GM23248 (cell line): ENCODE measurements at regions not wholly inside any gene's neighbourhood (a gene's known extent, or its start where the extent isn't known, plus 50 kb on each side); places are given as distances from the start of the nearest gene placed in this dataset.
A peak's percentile ranks its signal among the peaks of the same experiment; 100 is the strongest.

Experiments used
- DNase-seq: peaks from one replicate; pipeline ENCODE4 v3.0.0-alpha.2; 2015
- H2AFZ ChIP-seq: fragments of 200-600 bp; sonication (generic); 2 replicates; pipeline ENCODE4 v1.6.1; 2016; ENCODE audit warnings: antibody characterized with exemption
- H3F3A ChIP-seq: fragments of 200-600 bp; sonication (generic); 2 replicates; pipeline ENCODE4 v1.6.1; 2016; ENCODE audit warnings: mild to moderate bottlenecking, antibody characterized with exemption, mixed run types; ENCODE audit not compliant: insufficient read depth
- H3K27ac ChIP-seq: fragments of 200-600 bp; sonication (generic); 2 replicates; pipeline ENCODE4 v1.5.1; 2016; ENCODE audit warnings: mild to moderate bottlenecking
- H3K27me3 ChIP-seq: fragments of 200-600 bp; sonication (generic); replicated peaks from 2 replicates; pipeline ENCODE4 v1.6.1; 2016; ENCODE audit warnings: mild to moderate bottlenecking; ENCODE audit not compliant: insufficient read depth
- H3K36me3 ChIP-seq: fragments of 200-600 bp; sonication (generic); 2 replicates; pipeline ENCODE4 v1.6.1; 2016; ENCODE audit warnings: low read depth, mild to moderate bottlenecking
- H3K4me1 ChIP-seq: fragments of 200-600 bp; sonication (generic); 2 replicates; pipeline ENCODE4 v1.6.1; 2016; ENCODE audit warnings: mild to moderate bottlenecking; ENCODE audit not compliant: insufficient read depth
- H3K4me2 ChIP-seq: fragments of 200-600 bp; sonication (generic); one replicate; pipeline ENCODE4 v1.6.1; 2016; ENCODE audit warnings: mild to moderate bottlenecking; ENCODE audit not compliant: unreplicated experiment
- H3K4me3 ChIP-seq: fragments of 200-600 bp; sonication (generic); 2 replicates; pipeline ENCODE4 v1.5.1; 2016; ENCODE audit warnings: mild to moderate bottlenecking
- H3K79me2 ChIP-seq: fragments of 200-600 bp; sonication (generic); 2 replicates; pipeline ENCODE4 v1.6.1; 2016; ENCODE audit warnings: mild to moderate bottlenecking; ENCODE audit not compliant: insufficient read depth
- H3K9ac ChIP-seq: fragments of 200-600 bp; sonication (generic); 2 replicates; pipeline ENCODE4 v1.6.1; 2016; ENCODE audit warnings: mild to moderate bottlenecking
- H3K9me2 ChIP-seq: fragments of 200-600 bp; sonication (generic); 2 replicates; pipeline ENCODE4 v1.6.1; 2016; ENCODE audit warnings: mixed run types, mild to moderate bottlenecking, moderate library complexity; ENCODE audit not compliant: insufficient read depth
- H3K9me3 ChIP-seq: fragments of 200-600 bp; sonication (generic); one replicate; pipeline ENCODE4 v1.6.1; 2017; ENCODE audit warnings: low read depth
- H4K20me1 ChIP-seq: fragments of 200-600 bp; sonication (generic); 2 replicates; pipeline ENCODE4 v1.6.0; 2016; ENCODE audit not compliant: insufficient read depth
- EZH2 ChIP-seq: fragments of 200-600 bp; sonication (generic); IDR thresholded peaks from 2 replicates; pipeline ENCODE4 v1.6.1; 2018; ENCODE audit warnings: antibody characterized with exemption, mild to moderate bottlenecking; ENCODE audit not compliant: insufficient read depth, poor library complexity, severe bottlenecking
- EZH2phosphoT487 ChIP-seq: fragments of 200-600 bp; sonication (generic); IDR thresholded peaks from 2 replicates; pipeline ENCODE4 v1.6.1; 2018; ENCODE audit warnings: antibody characterized with exemption, moderate library complexity, mild to moderate bottlenecking, low read depth; ENCODE audit not compliant: insufficient read depth
- WGBS, 2 experiments: methylation state at CpG; one replicate each; pipeline ENCODE4 v1.1.6; 2015 to 2017; ENCODE audit warnings: low lambda C conversion rate in 2 of 2, low coverage in 1 of 2; ENCODE audit errors: missing lambda C conversion rate in 2 of 2; 5-methylcytosine and 5-hydroxymethylcytosine counted together
- in situ Hi-C: fragments of 300-500 bp; cut with MboI; formaldehyde crosslinking; loops from 2 replicates; pipeline ENCODE4 v1.15.0; 2020

DNA sequence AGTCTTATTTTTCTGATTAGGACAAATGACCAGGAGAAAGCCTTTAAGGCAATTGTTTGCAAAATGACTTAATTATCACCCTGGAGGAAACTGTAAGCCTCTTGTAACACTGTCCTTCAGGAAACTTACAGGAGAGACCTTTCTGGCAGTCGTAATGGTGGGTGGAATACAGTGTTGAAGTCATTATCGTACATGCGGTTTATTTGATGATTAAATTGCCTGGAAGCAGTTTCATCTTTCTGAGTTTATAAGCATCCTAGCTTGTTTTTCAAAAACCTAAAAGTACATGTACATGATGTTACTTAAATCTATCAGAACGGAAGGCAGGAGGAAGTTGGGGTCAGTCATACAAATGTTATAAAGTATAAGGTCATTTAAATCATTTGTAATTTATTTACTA, 86.2 kb upstream of the RAB27B start:
- H3K4me2 ChIP-seq: peak overlapping the region; percentile 23
- in situ Hi-C loops: no loop called here
- WGBS, 2 experiments: 37 to 44% methylated on average over 4 of the region's 4 CpGs

DNA sequence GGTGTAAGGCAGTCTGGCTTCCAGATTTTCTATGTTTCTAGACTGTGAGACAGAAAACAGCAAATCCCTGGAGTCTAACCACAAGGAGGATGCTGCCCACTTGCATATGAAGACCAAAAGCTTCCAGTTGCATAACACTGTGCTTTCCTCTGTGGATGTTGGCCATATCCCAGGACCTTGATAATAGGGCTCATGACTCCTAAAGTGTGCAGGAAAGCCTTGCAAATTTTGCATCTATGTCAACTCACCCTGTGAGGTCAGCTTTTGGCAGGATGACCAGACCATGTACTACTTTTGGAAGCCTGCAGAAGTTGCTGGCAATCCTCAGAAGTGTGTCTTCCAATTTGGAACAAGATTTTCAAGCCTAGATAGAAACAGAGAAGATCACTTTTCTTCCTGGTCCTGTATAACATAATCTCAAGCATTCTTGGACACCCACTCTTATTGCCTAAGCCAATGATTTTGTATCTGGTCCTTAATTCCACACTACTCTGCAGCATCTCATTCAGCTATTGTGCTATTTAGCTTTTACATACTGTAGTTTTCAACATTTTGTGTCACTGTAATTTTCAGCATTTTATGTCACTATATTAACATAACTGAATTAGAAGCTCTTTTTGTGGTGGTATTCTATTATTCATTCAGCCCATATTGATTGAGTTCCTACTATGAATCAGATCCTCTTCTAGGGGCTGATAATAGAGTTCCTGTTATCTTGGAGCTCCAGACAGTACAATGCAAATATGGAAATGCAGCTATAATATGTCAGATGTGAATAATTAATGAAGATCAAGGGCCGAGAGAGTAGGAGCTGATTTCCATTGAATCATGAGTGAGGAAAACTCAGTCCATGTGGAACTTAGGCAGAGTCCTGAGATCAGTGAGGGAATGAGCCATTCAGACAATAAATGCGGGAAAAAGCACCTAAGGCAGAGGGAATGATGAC, 85.3 kb upstream of the RAB27B start:
- WGBS, 2 experiments: 55 to 67% methylated on average over 2 of the region's 2 CpGs
- H3K4me2 ChIP-seq: peak overlapping the region; percentile 29
- H3K36me3 ChIP-seq: no peaks in the 10 kb centered on the region
- no peaks in the 10 kb centered on the region for H3K9me2 ChIP-seq
- no peak overlapping the region for H2AFZ ChIP-seq
- H3F3A ChIP-seq: peaks cover 40% of the 10 kb centered on the region
- peak; percentile 65; the same call in 1 of the 2 replicates for TF ChIP-seq EZH2phosphoT487
- no peak for TF ChIP-seq EZH2
- peaks cover 32% of the 10 kb centered on the region for H3K4me1 ChIP-seq
- peak; percentile 99 for DNase-seq
- no peaks in the 10 kb centered on the region for H3K27me3 ChIP-seq
- in situ Hi-C loops: no loop called here
- no peak overlapping the region for H3K9ac ChIP-seq
- H4K20me1 ChIP-seq: no peaks in the 10 kb centered on the region
- no peaks in the 10 kb centered on the region for H3K9me3 ChIP-seq
- no peaks in the 10 kb centered on the region for H3K79me2 ChIP-seq
- peak overlapping the region; percentile 31 for H3K27ac ChIP-seq
- H3K4me3 ChIP-seq: no peak overlapping the region

More for the DNA sequence above, 86.2 kb upstream of the RAB27B start:
- Histone ChIP-seq H3K79me2 (no peaks in the 10 kb centered on the region), H3K27ac (peak overlapping the region; percentile 31; the same call in 1 of the 2 replicates), H3K4me3 (no peak overlapping the region), H3K9ac (no peak overlapping the region), H3F3A (peaks cover 48% of the 10 kb centered on the region), H3K36me3 (no peaks in the 10 kb centered on the region), H2AFZ (no peak overlapping the region), H4K20me1 (no peaks in the 10 kb centered on the region), H3K9me2 (no peaks in the 10 kb centered on the region), H3K27me3 (no peaks in the 10 kb centered on the region), H3K9me3 (no peaks in the 10 kb centered on the region), H3K4me1 (peaks cover 39% of the 10 kb centered on the region)
- TF ChIP-seq EZH2phosphoT487 (no peak), EZH2 (no peak)
- DNase-seq: peak; percentile 32

DNA sequence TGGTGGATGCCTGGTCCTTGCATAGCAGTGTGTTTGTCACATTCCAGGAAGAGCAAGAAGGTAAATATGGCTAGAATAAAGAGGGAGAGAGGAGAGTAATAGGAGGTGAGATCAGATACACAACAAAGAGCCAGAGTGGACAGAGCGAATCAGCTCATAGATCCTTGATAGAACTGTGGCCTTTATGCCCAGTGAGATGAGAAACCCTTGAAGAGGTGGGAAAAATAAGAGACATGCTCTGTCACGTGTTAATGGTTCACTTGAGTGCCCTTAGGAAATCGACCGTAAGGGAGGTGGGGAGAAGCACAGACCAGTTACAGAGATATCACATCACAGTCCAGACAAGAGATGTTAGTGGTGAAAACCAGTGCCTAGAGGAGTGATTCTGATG, 84.7 kb upstream of the RAB27B start:
- Histone ChIP-seq H3K79me2 (no peaks in the 10 kb centered on the region), H3K27ac (no peak overlapping the region), H3K9me2 (no peaks in the 10 kb centered on the region), H3F3A (peaks cover 40% of the 10 kb centered on the region), H3K4me1 (peaks cover 32% of the 10 kb centered on the region), H4K20me1 (no peaks in the 10 kb centered on the region), H3K36me3 (no peaks in the 10 kb centered on the region), H3K4me2 (peak overlapping the region; percentile 29), H3K4me3 (no peak overlapping the region), H3K9me3 (no peaks in the 10 kb centered on the region), H2AFZ (no peak overlapping the region), H3K9ac (no peak overlapping the region), H3K27me3 (no peaks in the 10 kb centered on the region)
- WGBS, 2 experiments: 95 to 100% methylated on average over 4 of the region's 4 CpGs
- no peak for TF ChIP-seq EZH2phosphoT487
- no peak for TF ChIP-seq EZH2
- in situ Hi-C loops: no loop called here
- no peak for DNase-seq

DNA sequence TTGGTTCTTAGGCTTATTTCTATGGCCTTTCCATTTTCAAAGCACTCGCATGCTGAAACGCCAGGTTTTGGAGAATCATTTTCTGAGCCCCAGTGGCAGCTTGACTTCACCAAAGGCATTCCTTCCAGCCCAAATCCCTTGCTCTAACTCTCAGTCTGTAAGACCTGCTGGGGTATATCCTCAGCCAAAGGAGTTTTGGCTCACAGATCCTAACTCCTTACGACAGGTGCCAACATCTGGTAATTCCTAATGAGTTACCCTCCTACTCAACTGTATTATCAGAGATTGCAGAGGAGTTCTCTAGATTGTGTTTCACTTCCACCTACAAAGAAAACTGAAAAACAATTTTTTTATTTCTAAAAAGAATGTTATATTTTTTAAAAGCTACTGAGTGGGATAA, 79.0 kb upstream of the RAB27B start:
- Histone ChIP-seq H3K27ac (no peak overlapping the region), H3K4me2 (no peak overlapping the region), H3K9me2 (no peaks in the 10 kb centered on the region), H3F3A (no peaks in the 10 kb centered on the region), H4K20me1 (no peaks in the 10 kb centered on the region), H3K36me3 (no peaks in the 10 kb centered on the region), H3K4me3 (no peak overlapping the region), H3K79me2 (no peaks in the 10 kb centered on the region), H3K9ac (no peak overlapping the region), H2AFZ (no peak overlapping the region), H3K9me3 (no peaks in the 10 kb centered on the region), H3K4me1 (0 out of 2 replicates have a peak, but pooled peaks cover 4% of the 10 kb centered on the region), H3K27me3 (no peaks in the 10 kb centered on the region)
- no peak for TF ChIP-seq EZH2phosphoT487
- TF ChIP-seq EZH2: no peak
- in situ Hi-C loops: no loop called here
- WGBS, 2 experiments: 89 to 90% methylated on average over 3 of the region's 3 CpGs
- no peak for DNase-seq
